K562 (cell line): ENCODE measurements at regions not wholly inside any gene's neighbourhood (a gene's known extent, or its start where the extent isn't known, plus 50 kb on each side); places are given as distances from the start of the nearest gene placed in this dataset.

Source experiments
- ATAC-seq: fragments of 200-7000 bp; cut with Tn5 transposase; 3 replicates; pipeline ENCODE4 v1.9.1; 2020; ENCODE audit warnings: moderate library complexity
- BruUV-seq: library from RNA; stranded (reverse); fragments of 400-500 nt; replicated peaks from 2 replicates; lab custom pipeline; 2021; lab: Mats Ljungman, UMichigan
- CTCF ChIA-PET: fragments of 300-600 bp; formaldehyde crosslinking; extraction: SDS; loops from one replicate; lab custom pipeline; 2021; ENCODE audit warnings: low intra/inter-chr PET ratio; lab: Yijun Ruan, JAX
- POLR2A ChIA-PET: fragments of 300-600, 350-650 bp; sonication (Branson Sonifier 250); formaldehyde crosslinking; extraction: SDS; loops from one replicate; lab custom pipeline; 2021; ENCODE audit warnings: antibody characterized with exemption, inconsistent platforms; lab: Yijun Ruan, JAX
- DNase-seq, 4 experiments: peaks; one replicate each; pipeline versions ENCODE4 v3.0.0 to v3.0.0-alpha.2; 2011 to 2018; ENCODE audit warnings: low spot score in 3 of 4, mixed read lengths in 3 of 4; ENCODE audit errors: extremely low read depth in 1 of 4
- FAIRE-seq: peaks from 2 replicates; lab custom pipeline; 2011; peaks lifted over from hg19 to GRCh38; lab: Jason Lieb, UNC
- H2AFZ ChIP-seq: 2 replicates; pipeline ENCODE4 v1.6.0; 2011; ENCODE audit warnings: low read depth, low read length, control low read depth, inconsistent platforms
- H3K27ac ChIP-seq: fragments of 200-600 bp; 3 replicates; pipeline ENCODE4 v1.8.0; 2011; ENCODE audit warnings: low read depth, mild to moderate bottlenecking, control low read depth, inconsistent platforms, low read length, moderate library complexity, mixed read lengths; ENCODE audit errors: extremely low read depth
- H3K27me3 ChIP-seq, 2 experiments: fragments of 300-600 bp in 1 of 2; 2 replicates in 1 of 2; 3 replicates in 1 of 2; pipeline versions ENCODE4 v1.6.0 to v1.8.0; 2011; ENCODE audit warnings: inconsistent platforms in 2 of 2, low read length in 2 of 2, mild to moderate bottlenecking in 1 of 2, mixed read lengths in 1 of 2, moderate library complexity in 1 of 2; ENCODE audit not compliant: control insufficient read depth in 2 of 2, insufficient read depth in 2 of 2
- H3K36me3 ChIP-seq: fragments of 300-600 bp; 3 replicates; pipeline ENCODE4 v1.8.0; 2011; ENCODE audit warnings: mild to moderate bottlenecking, low read length, inconsistent platforms; ENCODE audit not compliant: control insufficient read depth, insufficient read depth
- H3K4me1 ChIP-seq, 2 experiments: fragments of 200-600 bp in 1 of 2; replicated peaks in 1 of 2; 2 replicates in 1 of 2; 3 replicates in 1 of 2; pipeline versions ENCODE4 v1.5.1 to v1.8.0; 2011; ENCODE audit warnings: inconsistent platforms in 2 of 2, low read length in 2 of 2, mild to moderate bottlenecking in 1 of 2, mixed read lengths in 1 of 2, moderate library complexity in 1 of 2; ENCODE audit not compliant: control insufficient read depth in 2 of 2, insufficient read depth in 2 of 2
- H3K4me2 ChIP-seq: 2 replicates; pipeline ENCODE4 v1.6.1; 2011; ENCODE audit warnings: low read length, control low read depth, inconsistent platforms, mixed read lengths; ENCODE audit not compliant: insufficient read depth
- H3K4me3 ChIP-seq: fragments of 200-600 bp; sonication (generic), shearing (Covaris generic); 2 replicates; pipeline ENCODE4 v1.5.1; 2016; ENCODE audit warnings: control low read depth, inconsistent platforms
- H3K79me2 ChIP-seq: fragments of 200-600 bp; 3 replicates; pipeline ENCODE4 v1.8.0; 2011; ENCODE audit warnings: low read length, inconsistent platforms; ENCODE audit not compliant: control insufficient read depth, insufficient read depth
- H3K9ac ChIP-seq, 2 experiments: 2 replicates each; pipeline versions ENCODE4 v1.6.0 to v1.6.1; 2011; ENCODE audit warnings: low read depth in 2 of 2, low read length in 2 of 2, control low read depth in 1 of 2, inconsistent platforms in 1 of 2, mild to moderate bottlenecking in 1 of 2, mixed read lengths in 1 of 2; ENCODE audit not compliant: insufficient read depth in 1 of 2
- H3K9me1 ChIP-seq: one replicate; pipeline ENCODE4 v1.6.0; 2011; ENCODE audit warnings: inconsistent platforms, mild to moderate bottlenecking, low read length, moderate library complexity; ENCODE audit not compliant: control insufficient read depth, insufficient read depth
- H3K9me3 ChIP-seq: replicated peaks from 2 replicates; pipeline ENCODE4 v1.5.1; 2011; ENCODE audit warnings: low read depth, low read length, inconsistent platforms; ENCODE audit not compliant: control insufficient read depth, insufficient read depth
- H4K20me1 ChIP-seq: replicated peaks from 2 replicates; pipeline ENCODE4 v1.6.1; 2011; ENCODE audit warnings: low read length, inconsistent platforms, mixed read lengths; ENCODE audit not compliant: control insufficient read depth, insufficient read depth
- ARHGAP35 ChIP-seq: fragments of 450-650 bp; IDR thresholded peaks from 2 replicates; pipeline ENCODE4 v1.6.1; 2018; ENCODE audit not compliant: partially characterized antibody
- FOXK2 ChIP-seq, 2 experiments: fragments of 450-650 bp; IDR thresholded peaks in 1 of 2; conservative IDR thresholded peaks in 1 of 2; 2 replicates each; pipeline ENCODE4 v1.6.1; 2016; ENCODE audit warnings: low read depth in 2 of 2, mild to moderate bottlenecking in 1 of 2
- MAZ ChIP-seq, 2 experiments: fragments of 450-650 bp in 1 of 2; sonication (generic) in 1 of 2; formaldehyde crosslinking; IDR thresholded peaks in 1 of 2; conservative IDR thresholded peaks in 1 of 2; 2 replicates each; pipeline versions ENCODE4 v1.4.0 to v1.5.0; 2020; ENCODE audit warnings: mild to moderate bottlenecking in 1 of 2, missing genetic modification reagents in 1 of 2
- PHB ChIP-seq: fragments of 250-450 bp; sonication (Bioruptor Pico); IDR thresholded peaks from 2 replicates; pipeline ENCODE4 v1.5.0; 2021
- PHB2 ChIP-seq: fragments of 450-650 bp; IDR thresholded peaks from 2 replicates; pipeline ENCODE4 v1.6.1; 2017; ENCODE audit warnings: low read depth
- POLR2A ChIP-seq: fragments of 450-650 bp; conservative IDR thresholded peaks from 2 replicates; pipeline ENCODE4 v1.6.1; 2016
- RBM39 ChIP-seq: fragments of 200-400 bp; formaldehyde crosslinking; optimal IDR thresholded peaks from 2 replicates; pipeline ENCODE3; 2018; ENCODE audit warnings: low read depth, low read length
- SAFB ChIP-seq: fragments of 200-400 bp; formaldehyde crosslinking; IDR thresholded peaks from 2 replicates; pipeline ENCODE4 v1.6.1; 2017; ENCODE audit warnings: low read depth, low read length, borderline replicate concordance
- SMARCB1 ChIP-seq: IDR thresholded peaks from 2 replicates; pipeline ENCODE4 v1.6.1; 2011; ENCODE audit warnings: improper control_type of control experiment, low read depth; ENCODE audit not compliant: insufficient read length
- WHSC1 ChIP-seq: IDR thresholded peaks from one replicate; pipeline ENCODE4 v1.6.1; 2012; ENCODE audit warnings: low read length, control low read depth, inconsistent platforms
- ZBTB8A ChIP-seq: fragments of 450-650 bp; IDR thresholded peaks from 2 replicates; pipeline ENCODE4 v1.6.1; 2018; ENCODE audit warnings: mild to moderate bottlenecking, moderate library complexity; ENCODE audit not compliant: partially characterized antibody
- ZZZ3 ChIP-seq: fragments of 450-650 bp; IDR thresholded peaks from 2 replicates; pipeline ENCODE4 v1.6.1; 2016; ENCODE audit warnings: antibody characterized with exemption, mild to moderate bottlenecking, moderate library complexity
- WGBS: fragments of 100-300 bp; shearing (Covaris generic); methylation state at CpG from one replicate; pipeline ENCODE4 v1.1.6; 2016; ENCODE audit warnings: low coverage, mixed read lengths; ENCODE audit not compliant: insufficient coverage; ENCODE audit errors: missing lambda C conversion rate; 5-methylcytosine and 5-hydroxymethylcytosine counted together
- in situ Hi-C: fragments of 300-500 bp; cut with MboI; formaldehyde crosslinking; loops from 4 replicates; pipeline ENCODE4 v1.15.0; 2018; ENCODE audit warnings: inconsistent platforms, mixed read lengths
- intact Hi-C: fragments of 100-400 bp; cut with micrococcal nuclease; formaldehyde crosslinking; loops from 2 replicates; pipeline ENCODE4 v1.14.2; 2022

- no peak for TF ChIP-seq POLR2A
- TF ChIP-seq ARHGAP35 = no peak
- no peak for TF ChIP-seq MAZ (CRISPR knock-in tag; conservative IDR thresholded peaks at IDR 0.05 in 1 of 2, IDR thresholded peaks at IDR 0.05 in 1 of 2)
- no peak for TF ChIP-seq SMARCB1
- TF ChIP-seq FOXK2 (conservative IDR thresholded peaks at IDR 0.05 in 1 of 2, IDR thresholded peaks at IDR 0.05 in 1 of 2; ENCODE audit: low read depth in 2 of 2) = no peak
- TF ChIP-seq ZBTB8A = no peak
- TF ChIP-seq SAFB = no peak
- no peak for TF ChIP-seq PHB2
- no peak for TF ChIP-seq WHSC1
- no peak for TF ChIP-seq RBM39
- TF ChIP-seq ZZZ3 = no peak
- no peak for TF ChIP-seq PHB (CRISPR knock-in tag)
- BruUV-seq = no TSS peak
- Histone ChIP-seq H3K4me1 (no peaks in the 10 kb centered on the region), H3K36me3 (no peaks in the 10 kb centered on the region), H3K9me1 (no peaks in the 10 kb centered on the region), H4K20me1 (no peaks in the 10 kb centered on the region; the same call in 1 of the 2 replicates), H3K27me3 (peaks cover 18 to 33% of the 10 kb centered on the region in 2 experiments; a peak in 4 of 5 replicates), H3K27ac (no peak overlapping the region), H3K4me2 (no peak overlapping the region), H2AFZ (no peak overlapping the region), H3K79me2 (no peaks in the 10 kb centered on the region), H3K9ac (no peak overlapping the region), H3K4me3 (no peak overlapping the region), H3K9me3 (no peaks in the 10 kb centered on the region)
- DNase-seq (no peak), FAIRE-seq (no peak), ATAC-seq (no peak)
- ChIA-PET POLR2A (interaction anchor here (0.6 to 0.8 kb wide), 3 partner anchors 10 to 377 kb away, joined by 3 read pairs; no protein-coding TSS in a partner anchor), CTCF (no interaction called here)
- in situ Hi-C loops = no loop called here
- intact Hi-C loops = no loop called here
- 2% methylated on average over 5 of the region's 5 CpGs for WGBS
These were observed 246.5 kb upstream of the C1orf174 start for GRCh38 chr1:4146614-4147013.
